Endothelial cell of umbilical vein (primary cell): ENCODE measurements at regions not wholly inside any gene's neighbourhood (a gene's known extent, or its start where the extent isn't known, plus 50 kb on each side); places are given as distances from the start of the nearest gene placed in this dataset.
"Not testable (repeated sequence)": the region's sequence is repeated elsewhere in the genome, so short reads cannot be mapped to it uniquely, and the experiment has no call there.

ENCODE experiments used
- BruUV-seq: library from RNA; stranded (reverse); fragments of 400-500 nt; replicated peaks from 2 replicates; lab custom pipeline; 2021; lab: Mats Ljungman, UMichigan
- CTCF ChIA-PET: fragments of 300-600, 350-600 bp; sonication (Branson Sonifier 250); formaldehyde crosslinking; loops from one replicate; lab custom pipeline; 2021; ENCODE audit warnings: antibody characterized with exemption, inconsistent platforms; lab: Charles Lee
- POLR2A ChIA-PET: fragments of 300-600, 350-600 bp; sonication (Branson Sonifier 250); formaldehyde crosslinking; loops from one replicate; lab custom pipeline; 2021; ENCODE audit warnings: antibody characterized with exemption, inconsistent platforms; lab: Charles Lee
- DNase-seq: peaks from one replicate; pipeline ENCODE4 v3.0.0-alpha.2; 2011; ENCODE audit warnings: low read depth, low spot score
- FAIRE-seq: peaks from 2 replicates; lab custom pipeline; 2011; peaks lifted over from hg19 to GRCh38; lab: Jason Lieb, UNC
- H2AFZ ChIP-seq: 2 replicates; pipeline ENCODE4 v1.6.0; 2012; ENCODE audit warnings: low read depth, low read length, control low read depth, inconsistent platforms
- H3K27ac ChIP-seq: 2 replicates; pipeline ENCODE4 v1.5.1; 2011; ENCODE audit warnings: low read depth, mild to moderate bottlenecking, control low read depth, low read length, moderate library complexity; ENCODE audit not compliant: insufficient read depth
- H3K27me3 ChIP-seq, 2 experiments: 2 replicates each; pipeline versions ENCODE4 v1.6.0 to v1.6.1; 2011; ENCODE audit warnings: low read length in 2 of 2, mixed read lengths in 1 of 2; ENCODE audit not compliant: control insufficient read depth in 2 of 2, insufficient read depth in 2 of 2
- H3K36me3 ChIP-seq, 2 experiments: 2 replicates in 1 of 2; 3 replicates in 1 of 2; pipeline ENCODE4 v1.5.1; 2011; ENCODE audit warnings: low read length in 2 of 2, mild to moderate bottlenecking in 1 of 2, moderate library complexity in 1 of 2; ENCODE audit not compliant: control insufficient read depth in 2 of 2, insufficient read depth in 2 of 2; ENCODE audit errors: extremely low read depth in 1 of 2
- H3K4me1 ChIP-seq: 3 replicates; pipeline ENCODE4 v1.5.1; 2011; ENCODE audit warnings: mild to moderate bottlenecking, low read length; ENCODE audit not compliant: control insufficient read depth, insufficient read depth; ENCODE audit errors: extremely low read depth
- H3K4me2 ChIP-seq: 2 replicates; pipeline ENCODE4 v1.6.1; 2011; ENCODE audit warnings: low read length, control low read depth, mixed read lengths; ENCODE audit not compliant: insufficient read depth
- H3K4me3 ChIP-seq, 3 experiments: fragments of 200-600 bp in 1 of 3; sonication (generic), shearing (Covaris generic) in 1 of 3; replicated peaks in 1 of 3; 2 replicates each; pipeline ENCODE4 v1.5.1; 2011 to 2016; ENCODE audit warnings: control low read depth in 3 of 3, low read length in 3 of 3, mild to moderate bottlenecking in 2 of 3, inconsistent platforms in 1 of 3, low read depth in 1 of 3, moderate library complexity in 1 of 3; ENCODE audit not compliant: insufficient read depth in 1 of 3
- H3K79me2 ChIP-seq: 2 replicates; pipeline ENCODE4 v1.6.0; 2012; ENCODE audit warnings: low read length, inconsistent platforms; ENCODE audit not compliant: control insufficient read depth, insufficient read depth
- H3K9ac ChIP-seq: replicated peaks from 2 replicates; pipeline ENCODE3; 2011; ENCODE audit warnings: low read length, control low read depth; ENCODE audit not compliant: insufficient read depth; ENCODE audit errors: extremely low read depth
- H3K9me1 ChIP-seq: replicated peaks from 3 replicates; pipeline ENCODE4 v1.6.0; 2011; ENCODE audit warnings: mild to moderate bottlenecking, low read length; ENCODE audit not compliant: control insufficient read depth, insufficient read depth; ENCODE audit errors: extremely low read depth
- H3K9me3 ChIP-seq: replicated peaks from 2 replicates; pipeline ENCODE4 v1.5.1; 2012; ENCODE audit warnings: low read length, inconsistent platforms; ENCODE audit not compliant: control insufficient read depth, insufficient read depth
- H4K20me1 ChIP-seq: replicated peaks from 2 replicates; pipeline ENCODE3; 2011; ENCODE audit warnings: mild to moderate bottlenecking, low read length; ENCODE audit not compliant: control insufficient read depth, insufficient read depth; ENCODE audit errors: extremely low read depth
- CTCF ChIP-seq, 2 donors: IDR thresholded peaks; 1 replicate in 1 of 2; 2 replicates in 1 of 2; pipeline ENCODE4 v1.5.1; 2011; ENCODE audit warnings: low read length in 2 of 2, mild to moderate bottlenecking in 2 of 2, moderate library complexity in 2 of 2, control low read depth in 1 of 2, inconsistent platforms in 1 of 2, low read depth in 1 of 2; ENCODE audit not compliant: insufficient read depth in 1 of 2; ENCODE audit errors: extremely low read depth in 1 of 2
- EZH2 ChIP-seq: IDR thresholded peaks from 2 replicates; pipeline ENCODE4 v1.6.1; 2012; ENCODE audit warnings: borderline replicate concordance, low read depth, mild to moderate bottlenecking, moderate library complexity, low read length, inconsistent platforms; ENCODE audit not compliant: severe bottlenecking
- GATA2 ChIP-seq: IDR thresholded peaks from 2 replicates; pipeline ENCODE4 v1.7.0; 2011; ENCODE audit warnings: low read depth, mild to moderate bottlenecking, moderate library complexity, mixed read lengths, low read length; ENCODE audit not compliant: insufficient read length, insufficient read depth
- JUN ChIP-seq: IDR thresholded peaks from 2 replicates; pipeline ENCODE4 v1.6.1; 2011; ENCODE audit warnings: borderline replicate concordance, low read depth; ENCODE audit not compliant: insufficient read length, insufficient read depth
- MAX ChIP-seq: IDR thresholded peaks from 2 replicates; pipeline ENCODE4 v1.6.1; 2011; ENCODE audit not compliant: insufficient read depth, insufficient read length
- MYC ChIP-seq: IDR thresholded peaks from one replicate; pipeline ENCODE4 v1.6.1; 2011; ENCODE audit warnings: mild to moderate bottlenecking, low read depth, low read length
- POLR2AphosphoS5 ChIP-seq: IDR thresholded peaks from 2 replicates; pipeline ENCODE4 v1.6.1; 2012; ENCODE audit warnings: low read depth, mild to moderate bottlenecking, control low read depth, low read length, moderate library complexity; ENCODE audit not compliant: insufficient read depth
- dilution Hi-C: fragments of 300-500 bp; cut with MboI; formaldehyde crosslinking; loops from one replicate; pipeline ENCODE4 v1.15.0; 2019; ENCODE audit warnings: low sequenced_read_pairs; ENCODE audit not compliant: extremely low pct_ligation_motif_present
- intact Hi-C: fragments of 100-400 bp; cut with micrococcal nuclease; formaldehyde crosslinking; loops from one replicate; pipeline ENCODE4 v1.10.0; 2022

GRCh38 chr22:11597666-11598358 lies 3930.2 kb upstream of the OR11H1 start:
- H3K4me2 ChIP-seq, H4K20me1 ChIP-seq, H3K27ac ChIP-seq, H2AFZ ChIP-seq, H3K4me3 ChIP-seq, POLR2A ChIA-PET, DNase-seq, H3K36me3 ChIP-seq, H3K4me1 ChIP-seq, H3K9ac ChIP-seq, BruUV-seq, CTCF ChIA-PET, H3K27me3 ChIP-seq, FAIRE-seq, intact Hi-C loops, H3K79me2 ChIP-seq, dilution Hi-C loops, H3K9me1 ChIP-seq: not testable (repeated sequence)
- peaks cover 17% of the 10 kb centered on the region for H3K9me3 ChIP-seq

GRCh38 chr22:11598492-11599440 lies 3929.2 kb upstream of the OR11H1 start:
- POLR2A ChIA-PET, result no interaction called here
- H3K79me2 ChIP-seq, result no peaks in the 10 kb centered on the region
- H2AFZ ChIP-seq, result no peak overlapping the region
- dilution Hi-C loops, result no loop called here
- peaks cover 17% of the 10 kb centered on the region for H3K9me3 ChIP-seq
- H3K4me1 ChIP-seq, result no peaks in the 10 kb centered on the region
- no peaks in the 10 kb centered on the region for H3K9me1 ChIP-seq
- CTCF ChIA-PET, result no interaction called here
- TF ChIP-seq CTCF (IDR thresholded peaks at IDR 0.05; ENCODE audit: extremely low read depth in 1 of 2, insufficient read depth in 1 of 2, low read depth in 1 of 2, low read length in 2 of 2), result no peak
- no peak for TF ChIP-seq JUN
- TF ChIP-seq POLR2AphosphoS5, result no peak
- no peak for TF ChIP-seq GATA2
- no peak for TF ChIP-seq EZH2
- TF ChIP-seq MAX, result no peak
- no peak for TF ChIP-seq MYC
- BruUV-seq, result no TSS peak
- no peak for DNase-seq
- intact Hi-C loops, result no loop called here
- no peaks in the 10 kb centered on the region for H3K36me3 ChIP-seq
- H3K9ac ChIP-seq, result no peak overlapping the region
- H4K20me1 ChIP-seq, result no peaks in the 10 kb centered on the region
- no peak overlapping the region for H3K4me2 ChIP-seq
- no peaks in the 10 kb centered on the region for H3K27me3 ChIP-seq
- no peak for FAIRE-seq
- H3K4me3 ChIP-seq, result no peak overlapping the region
- no peak overlapping the region for H3K27ac ChIP-seq
